HG03439 (cell line): ENCODE measurements at regions not wholly inside any gene's neighbourhood (a gene's known extent, or its start where the extent isn't known, plus 50 kb on each side); places are given as distances from the start of the nearest gene placed in this dataset.

Experiments used
- ATAC-seq: cut with Tn5 transposase; IDR thresholded peaks from one replicate; pipeline ENCODE4 v1.9.1; 2021; ENCODE audit warnings: mild to moderate bottlenecking, moderate library complexity; ENCODE audit not compliant: unreplicated experiment

GRCh38 chr4:111812114-111812513 is 333.1 kb upstream of the FAM241A start:
- ATAC-seq = no peak

GRCh38 chr4:111812760-111813159 is 332.5 kb upstream of the FAM241A start:
- no peak for ATAC-seq

GRCh38 chr4:111813555-111814140 is 331.6 kb upstream of the FAM241A start:
- no peak for ATAC-seq

- no peak for ATAC-seq
Observed at GRCh38 chr4:111814961-111815360, 330.3 kb upstream of the FAM241A start.

GRCh38 chr4:111821342-111821741 is 323.9 kb upstream of the FAM241A start:
- no peak for ATAC-seq

GRCh38 chr4:111836601-111837000 is 308.7 kb upstream of the FAM241A start:
- ATAC-seq = no peak

GRCh38 chr4:111837761-111838160 is 307.5 kb upstream of the FAM241A start:
- ATAC-seq = no peak

- ATAC-seq = no peak
Observed at GRCh38 chr4:111838406-111838930, 306.8 kb upstream of the FAM241A start.

- no peak for ATAC-seq
Observed at GRCh38 chr4:111839141-111839540, 306.1 kb upstream of the FAM241A start.

- ATAC-seq = no peak
Observed at GRCh38 chr4:111842336-111842735, 302.9 kb upstream of the FAM241A start.

GRCh38 chr4:111847296-111848008 is 297.8 kb upstream of the FAM241A start:
- no peak for ATAC-seq

- no peak for ATAC-seq
Observed at GRCh38 chr4:111849746-111850284, 295.4 kb upstream of the FAM241A start.

GRCh38 chr4:111854494-111855087 is 290.7 kb upstream of the FAM241A start:
- no peak for ATAC-seq

- no peak for ATAC-seq
Observed at GRCh38 chr4:111855308-111855707, 289.9 kb upstream of the FAM241A start.

- ATAC-seq = no peak
Observed at GRCh38 chr4:111864066-111864465, 281.2 kb upstream of the FAM241A start.

GRCh38 chr4:111869339-111869738 is 275.9 kb upstream of the FAM241A start:
- ATAC-seq = no peak

- ATAC-seq = no peak
Observed at GRCh38 chr4:111871802-111872201, 273.5 kb upstream of the FAM241A start.

- no peak for ATAC-seq
Observed at GRCh38 chr4:111873801-111874200, 271.5 kb upstream of the FAM241A start.

GRCh38 chr4:111879539-111879938 is 265.7 kb upstream of the FAM241A start:
- ATAC-seq = no peak

- no peak for ATAC-seq
Observed at GRCh38 chr4:111880116-111880515, 265.1 kb upstream of the FAM241A start.

- ATAC-seq = no peak
Observed at GRCh38 chr4:111883557-111883999, 261.7 kb upstream of the FAM241A start.

- ATAC-seq = no peak
Observed at GRCh38 chr4:111890412-111890811, 254.8 kb upstream of the FAM241A start.
